GM21619 (cell line): ENCODE measurements at regions not wholly inside any gene's neighbourhood (a gene's known extent, or its start where the extent isn't known, plus 50 kb on each side); places are given as distances from the start of the nearest gene placed in this dataset.
A peak's percentile ranks its signal among the peaks of the same experiment; 100 is the strongest.

Experiments
- ATAC-seq: cut with Tn5 transposase; IDR thresholded peaks from one replicate; pipeline ENCODE4 v1.9.1; 2021; ENCODE audit not compliant: unreplicated experiment

GRCh38 chr6:53417141-53417540 lies 68.4 kb upstream of the ELOVL5 start:
- no peak for ATAC-seq

GRCh38 chr6:53413326-53413725 lies 64.6 kb upstream of the ELOVL5 start:
- ATAC-seq: no peak

DNA sequence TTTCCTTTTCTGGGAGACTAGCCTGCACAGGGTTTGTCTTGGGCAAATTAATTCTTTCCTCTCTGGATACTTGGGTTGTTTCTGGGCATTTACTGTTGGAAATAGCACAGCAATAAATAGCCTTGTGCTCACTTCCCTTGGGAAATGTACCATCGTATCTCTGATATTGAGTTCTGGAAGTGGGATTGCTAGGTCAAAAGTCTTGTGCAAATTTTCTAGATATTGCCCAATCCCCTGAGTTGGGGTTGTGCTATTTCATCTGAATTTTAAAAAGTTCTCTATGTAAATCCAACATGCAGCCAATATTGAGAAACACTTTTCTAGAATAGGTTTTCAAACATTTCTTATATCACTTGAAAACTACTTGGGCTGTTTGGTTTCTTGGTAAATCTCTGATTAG lies 64.0 kb upstream of the ELOVL5 start:
- no peak for ATAC-seq

DNA sequence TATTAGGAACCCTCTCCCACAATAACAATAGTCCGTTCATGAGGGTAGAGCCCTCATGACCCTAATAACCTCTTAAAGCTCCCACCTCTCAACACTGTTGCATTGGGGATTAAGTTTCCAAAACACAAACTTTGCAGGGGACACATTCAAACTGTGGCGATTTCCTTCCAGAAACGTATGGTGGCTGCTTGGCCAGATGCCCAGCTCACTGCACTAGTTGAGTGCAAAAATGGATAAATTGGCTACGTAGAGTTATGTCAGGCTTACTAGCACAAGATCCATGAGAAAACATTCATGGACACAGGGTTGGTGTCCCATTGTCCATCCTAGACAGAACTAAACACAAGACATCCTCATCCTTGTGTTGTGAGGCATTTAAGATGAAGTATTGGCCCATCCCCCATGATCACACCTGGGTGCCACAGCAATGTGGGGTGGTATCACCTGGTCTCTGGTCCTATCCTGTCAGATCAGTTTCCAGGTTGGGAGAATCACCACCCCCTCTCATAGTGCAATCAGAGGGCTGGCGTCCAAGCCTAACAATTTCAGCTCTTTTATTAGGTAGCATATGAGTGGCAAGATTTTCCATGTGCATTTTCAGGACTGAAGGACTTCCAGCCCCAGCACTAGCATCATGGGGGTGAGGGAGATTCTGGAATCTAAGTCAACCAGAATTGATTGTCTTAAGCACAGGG lies 63.4 kb upstream of the ELOVL5 start:
- no peak for ATAC-seq

GRCh38 chr6:53411451-53411850 lies 62.7 kb upstream of the ELOVL5 start:
- no peak for ATAC-seq

GRCh38 chr6:53410508-53411258 lies 61.9 kb upstream of the ELOVL5 start:
- peak; percentile 97 for ATAC-seq

- ATAC-seq: no peak
Measured at GRCh38 chr6:53408826-53409225, 60.1 kb upstream of the ELOVL5 start.

DNA sequence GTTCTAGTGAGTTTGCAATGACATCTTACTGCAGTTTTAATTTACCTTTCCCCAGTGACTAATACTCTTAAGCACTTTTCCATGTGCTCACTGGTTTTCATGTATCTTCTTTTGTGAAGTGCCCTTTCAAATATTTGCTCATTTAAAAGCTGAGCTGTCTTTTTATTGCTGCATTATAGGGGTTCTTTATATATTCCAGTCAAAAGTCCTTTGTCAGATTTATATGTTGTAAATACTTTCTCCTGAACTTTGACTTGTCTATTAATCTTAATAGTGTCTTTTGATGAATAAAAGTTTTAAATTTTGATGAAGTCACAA lies 50.2 kb upstream of the ELOVL5 start:
- ATAC-seq: no peak

GRCh38 chr6:53398247-53399026 lies 49.7 kb upstream of the ELOVL5 start:
- no peak for ATAC-seq
